CD4-positive, alpha-beta memory T cell (primary cell): ENCODE measurements at regions not wholly inside any gene's neighbourhood (a gene's known extent, or its start where the extent isn't known, plus 50 kb on each side); places are given as distances from the start of the nearest gene placed in this dataset.

Source experiments
- CTCF ChIA-PET: fragments of 350-600 bp; sonication (Branson Sonifier 250); formaldehyde crosslinking; loops from one replicate; lab custom pipeline; 2021; ENCODE audit warnings: inconsistent platforms; ENCODE audit not compliant: partially characterized antibody; lab: Charles Lee
- POLR2A ChIA-PET: fragments of 350-600 bp; sonication (Branson Sonifier 250); formaldehyde crosslinking; loops from one replicate; lab custom pipeline; 2021; ENCODE audit not compliant: partially characterized antibody; lab: Charles Lee
- DNase-seq, 5 donors: peaks; one replicate each; pipeline versions ENCODE4 v3.0.0 to v3.0.0-alpha.2; 2020 to 2022; ENCODE audit warnings: mixed read lengths in 1 of 5
- H3K27ac ChIP-seq: one replicate; pipeline ENCODE4 v1.7.0; 2013; ENCODE audit warnings: low read depth, low read length
- H3K27me3 ChIP-seq: 2 replicates; pipeline ENCODE4 v1.7.0; 2013; ENCODE audit warnings: mild to moderate bottlenecking, low read length, moderate library complexity; ENCODE audit not compliant: insufficient read depth
- H3K36me3 ChIP-seq: 2 replicates; pipeline ENCODE4 v1.7.0; 2013; ENCODE audit warnings: mild to moderate bottlenecking, low read length, moderate library complexity; ENCODE audit not compliant: insufficient read depth
- H3K4me1 ChIP-seq: 2 replicates; pipeline ENCODE4 v1.7.0; 2013; ENCODE audit warnings: mild to moderate bottlenecking, low read length, moderate library complexity; ENCODE audit not compliant: insufficient read depth
- H3K4me3 ChIP-seq, 2 donors: one replicate each; pipeline ENCODE4 v1.7.0; 2013; ENCODE audit warnings: low read length in 2 of 2, mild to moderate bottlenecking in 1 of 2
- H3K9me3 ChIP-seq, 2 donors: one replicate each; pipeline ENCODE4 v1.7.0; 2013; ENCODE audit warnings: low read length in 2 of 2, control low read depth in 1 of 2; ENCODE audit not compliant: control insufficient read depth in 1 of 2
- H3K27ac Mint-ChIP-seq, 7 donors: one replicate each; pipeline ENCODE4 v1.8.0; 2020 to 2021; ENCODE audit warnings: mixed read lengths in 7 of 7, mild to moderate bottlenecking in 6 of 7, inconsistent platforms in 3 of 7, moderate library complexity in 3 of 7
- H3K27me3 Mint-ChIP-seq, 2 donors: one replicate each; pipeline ENCODE4 v1.8.0; 2020 to 2021; ENCODE audit warnings: mixed read lengths in 2 of 2
- H3K36me3 Mint-ChIP-seq, 2 donors: one replicate each; pipeline ENCODE4 v1.8.0; 2020 to 2021; ENCODE audit warnings: mixed read lengths in 2 of 2, inconsistent platforms in 1 of 2, mild to moderate bottlenecking in 1 of 2
- H3K4me1 Mint-ChIP-seq, 4 donors: one replicate each; pipeline ENCODE4 v1.8.0; 2020 to 2021; ENCODE audit warnings: mixed read lengths in 4 of 4, mild to moderate bottlenecking in 1 of 4
- H3K4me3 Mint-ChIP-seq, 8 donors: one replicate each; pipeline ENCODE4 v1.8.0; 2020 to 2021; ENCODE audit warnings: mixed read lengths in 8 of 8, mild to moderate bottlenecking in 7 of 8, moderate library complexity in 6 of 8, inconsistent platforms in 3 of 8
- H3K9me3 Mint-ChIP-seq, 8 donors: one replicate each; pipeline ENCODE4 v1.8.0; 2020 to 2021; ENCODE audit warnings: mixed read lengths in 8 of 8, mild to moderate bottlenecking in 5 of 8, inconsistent platforms in 3 of 8, moderate library complexity in 1 of 8
- intact Hi-C: fragments of 100-400 bp; cut with micrococcal nuclease; formaldehyde crosslinking; loops from one replicate; pipeline ENCODE4 v1.15.1; 2023

DNA sequence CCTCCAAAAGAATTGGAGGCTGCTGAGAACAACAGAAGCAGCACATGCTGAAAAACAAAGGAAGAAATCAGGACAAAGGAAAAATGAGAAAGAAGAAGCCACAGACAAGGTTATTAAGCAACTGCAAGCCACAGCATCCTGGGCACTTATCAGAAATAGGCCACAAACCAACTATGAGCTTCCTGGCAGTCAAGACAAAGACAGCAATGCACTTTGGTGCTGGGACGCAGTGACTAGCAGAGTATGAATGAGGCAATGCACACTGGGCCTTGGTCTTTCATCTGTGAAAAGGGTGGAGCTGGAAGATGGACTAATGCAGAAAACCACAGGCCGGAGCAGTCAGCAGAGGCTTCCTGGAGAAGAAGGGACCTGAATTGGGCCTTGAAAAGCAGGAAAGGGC, 56.0 kb upstream of the LINGO1 start:
- Histone ChIP-seq H3K27ac (no peak overlapping the region), H3K27me3 (no peaks in the 10 kb centered on the region), H3K9me3 (no peaks in the 10 kb centered on the region), H3K4me3 (no peak overlapping the region), H3K4me1 (no peaks in the 10 kb centered on the region), H3K36me3 (no peaks in the 10 kb centered on the region)
- ChIA-PET CTCF (no interaction called here), POLR2A (no interaction called here)
- Mint-ChIP-seq H3K27ac (peak overlapping the region in 2 of 7 donors; percentile 17 to 29), H3K36me3 (no peaks in the 10 kb centered on the region), H3K4me1 (no peaks in the 10 kb centered on the region), H3K4me3 (no peak overlapping the region), H3K27me3 (peaks cover 24 to 32% of the 10 kb centered on the region in 2 donors), H3K9me3 (peaks cover 0 to 2% (median 0%) of the 10 kb centered on the region in 8 donors)
- intact Hi-C loops: no loop called here
- no peak for DNase-seq

DNA sequence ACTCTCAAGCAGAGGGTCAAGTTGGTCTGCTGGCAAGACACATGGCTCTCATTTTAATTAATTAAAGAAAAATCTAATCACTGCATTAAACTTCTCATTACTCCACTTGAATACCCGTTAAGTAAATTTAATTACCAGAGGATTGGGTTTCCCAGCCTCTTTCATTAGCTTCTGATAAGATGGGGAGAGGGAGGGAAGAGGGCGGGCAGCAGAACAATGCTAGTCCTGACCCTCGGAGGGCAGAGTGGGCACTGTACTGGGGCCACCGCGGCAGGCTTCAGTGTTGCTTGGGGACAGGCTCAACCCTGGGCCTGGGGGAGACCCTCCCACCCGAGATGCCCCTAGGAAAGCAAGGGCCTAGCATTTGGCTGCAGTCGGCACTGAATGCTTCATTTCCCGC, 55.6 kb upstream of the LINGO1 start:
- H3K9me3 Mint-ChIP-seq: peaks cover 0 to 2% (median 0%) of the 10 kb centered on the region in 8 donors

DNA sequence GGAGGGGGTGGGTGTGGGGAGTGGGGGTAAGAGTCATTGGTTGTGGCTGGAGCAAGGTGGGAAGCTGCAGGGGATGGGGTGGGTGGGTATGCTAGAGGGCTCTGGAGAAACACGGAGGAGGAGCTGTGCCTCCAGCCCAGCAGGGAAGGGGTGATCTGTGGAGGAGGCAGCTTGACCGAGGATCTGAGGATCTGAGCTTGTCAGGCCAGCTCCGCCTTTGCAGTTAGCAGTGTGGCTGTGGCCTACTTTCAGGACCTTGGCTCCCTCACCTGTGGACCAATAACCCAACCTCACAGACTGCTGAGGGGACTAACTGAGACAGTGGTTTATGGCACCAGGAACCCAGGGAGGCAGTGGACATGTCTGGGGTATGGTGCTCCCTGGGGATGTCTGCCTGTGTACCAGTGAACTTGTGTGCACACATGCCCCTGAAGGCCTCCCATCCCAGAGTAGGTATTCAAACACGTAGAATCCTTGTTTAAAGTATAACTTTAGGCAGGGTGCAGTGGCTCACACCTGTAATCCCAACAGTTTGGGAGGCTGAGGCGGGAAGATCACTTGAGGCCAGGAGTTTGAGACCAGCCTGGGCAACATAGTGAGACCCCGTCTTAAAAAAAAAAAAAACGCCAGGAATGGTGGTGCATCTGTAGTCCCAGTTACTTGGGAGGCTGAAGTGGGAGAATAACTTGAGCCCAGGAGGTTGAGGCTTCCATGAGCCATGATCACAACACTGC, 52.5 kb upstream of the LINGO1 start:
- no peak overlapping the region for H3K4me3 Mint-ChIP-seq
- no peaks in the 10 kb centered on the region for H3K4me1 Mint-ChIP-seq
- H3K27me3 Mint-ChIP-seq: peaks cover 17 to 25% of the 10 kb centered on the region in 2 donors
- intact Hi-C loops: no loop called here
- Histone ChIP-seq H3K27me3 (no peaks in the 10 kb centered on the region), H3K36me3 (no peaks in the 10 kb centered on the region), H3K4me1 (no peaks in the 10 kb centered on the region), H3K9me3 (no peaks in the 10 kb centered on the region), H3K4me3 (no peak overlapping the region), H3K27ac (no peak overlapping the region)
- DNase-seq: no peak
- H3K36me3 Mint-ChIP-seq: no peaks in the 10 kb centered on the region
- H3K27ac Mint-ChIP-seq: no peak overlapping the region
- POLR2A ChIA-PET: no interaction called here
- CTCF ChIA-PET: no interaction called here
- H3K9me3 Mint-ChIP-seq: peaks cover 0 to 2% (median 0%) of the 10 kb centered on the region in 8 donors

More for the DNA sequence above, 55.6 kb upstream of the LINGO1 start:
- no peaks in the 10 kb centered on the region for H3K4me1 Mint-ChIP-seq
- Histone ChIP-seq H3K4me3 (no peak overlapping the region), H3K4me1 (no peaks in the 10 kb centered on the region), H3K36me3 (no peaks in the 10 kb centered on the region), H3K9me3 (no peaks in the 10 kb centered on the region), H3K27me3 (no peaks in the 10 kb centered on the region), H3K27ac (no peak overlapping the region)
- peaks cover 24 to 28% of the 10 kb centered on the region in 2 donors for H3K27me3 Mint-ChIP-seq
- no peak for DNase-seq
- H3K36me3 Mint-ChIP-seq: no peaks in the 10 kb centered on the region
- ChIA-PET POLR2A (no interaction called here), CTCF (no interaction called here)
- H3K27ac Mint-ChIP-seq: no peak overlapping the region
- intact Hi-C loops: no loop called here
- H3K4me3 Mint-ChIP-seq: no peak overlapping the region

DNA sequence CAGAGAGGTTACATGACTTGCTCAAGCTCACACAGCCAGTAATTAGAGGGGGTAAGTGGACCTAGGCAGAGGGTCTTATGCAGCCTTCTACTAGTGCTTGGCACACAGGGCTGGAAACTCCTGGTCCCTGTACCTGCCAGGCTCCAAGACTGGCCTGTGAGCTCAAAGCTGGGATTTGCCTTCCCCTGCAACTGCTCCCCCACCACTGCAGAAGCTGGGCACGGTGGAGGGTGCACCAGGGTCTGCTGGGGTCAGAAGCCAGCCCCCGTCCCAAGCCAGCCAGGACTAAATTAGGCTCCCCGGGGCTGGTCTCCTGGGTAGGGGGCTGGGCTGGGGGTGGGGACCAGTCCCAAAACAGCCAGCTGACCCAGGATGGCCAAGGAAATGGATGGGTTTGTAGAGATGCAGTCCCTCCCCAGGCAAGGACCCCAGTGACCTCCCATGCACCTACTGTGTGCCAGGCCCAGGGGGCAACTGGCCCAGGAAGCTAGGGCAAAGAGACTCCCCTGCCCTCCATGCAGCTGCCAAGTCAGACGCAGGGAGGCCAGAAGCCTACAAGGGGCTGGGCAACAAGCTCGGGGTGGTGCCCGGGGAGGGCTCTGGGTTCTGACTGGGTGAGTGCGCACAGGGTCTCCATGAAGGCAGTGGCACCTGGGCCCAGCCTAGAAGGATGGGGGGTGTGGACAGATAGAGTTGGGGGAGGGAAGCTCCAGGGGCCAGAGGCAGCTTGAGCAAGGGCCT, 51.8 kb upstream of the LINGO1 start:
- H3K27me3 Mint-ChIP-seq: peaks cover 14 to 29% of the 10 kb centered on the region in 2 donors
- H3K36me3 ChIP-seq: no peaks in the 10 kb centered on the region
- no peaks in the 10 kb centered on the region for H3K27me3 ChIP-seq
- no peaks in the 10 kb centered on the region for H3K36me3 Mint-ChIP-seq
- H3K4me1 ChIP-seq: no peaks in the 10 kb centered on the region
- H3K4me3 Mint-ChIP-seq: no peak overlapping the region
- intact Hi-C loops: no loop called here
- ChIA-PET CTCF (no interaction called here), POLR2A (no interaction called here)
- no peak overlapping the region for H3K4me3 ChIP-seq
- peaks cover 0 to 2% (median 0%) of the 10 kb centered on the region in 8 donors for H3K9me3 Mint-ChIP-seq
- no peak overlapping the region for H3K27ac Mint-ChIP-seq
- H3K4me1 Mint-ChIP-seq: no peaks in the 10 kb centered on the region
- no peak overlapping the region for H3K27ac ChIP-seq
- H3K9me3 ChIP-seq: no peaks in the 10 kb centered on the region
- no peak for DNase-seq

DNA sequence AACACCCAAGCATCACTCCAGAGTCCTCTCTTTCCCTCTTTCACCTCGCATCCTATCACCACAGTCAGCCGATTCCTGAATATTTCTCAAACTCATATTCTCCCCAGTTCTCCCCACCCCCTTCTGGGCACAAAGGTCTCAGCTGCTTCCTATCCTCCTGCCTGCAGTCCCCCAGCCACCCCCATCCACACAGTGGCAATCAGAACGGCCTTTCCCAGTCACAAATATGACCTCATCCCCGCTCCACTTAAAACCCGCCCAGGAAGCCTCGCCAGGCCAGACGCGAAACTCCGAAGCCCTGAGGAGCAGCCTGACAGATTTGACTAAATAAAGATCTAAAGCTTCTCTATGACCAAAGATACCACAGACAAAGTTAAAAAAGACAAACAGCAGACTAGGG, 49.9 kb upstream of the LINGO1 start:
- DNase-seq: no peak
- Histone ChIP-seq H3K9me3 (no peaks in the 10 kb centered on the region), H3K4me3 (no peak overlapping the region), H3K27me3 (no peaks in the 10 kb centered on the region), H3K4me1 (no peaks in the 10 kb centered on the region), H3K27ac (no peak overlapping the region), H3K36me3 (no peaks in the 10 kb centered on the region)
- intact Hi-C loops: no loop called here
- CTCF ChIA-PET: no interaction called here
- H3K27me3 Mint-ChIP-seq: peaks cover 9 to 34% of the 10 kb centered on the region in 2 donors
- H3K9me3 Mint-ChIP-seq: peaks cover 0 to 2% (median 0%) of the 10 kb centered on the region in 8 donors
- no peak overlapping the region for H3K27ac Mint-ChIP-seq
- H3K4me1 Mint-ChIP-seq: no peaks in the 10 kb centered on the region
- POLR2A ChIA-PET: no interaction called here
- no peak overlapping the region for H3K4me3 Mint-ChIP-seq
- H3K36me3 Mint-ChIP-seq: no peaks in the 10 kb centered on the region
